Keratinocyte (primary cell): ENCODE measurements at regions not wholly inside any gene's neighbourhood (a gene's known extent, or its start where the extent isn't known, plus 50 kb on each side); places are given as distances from the start of the nearest gene placed in this dataset.
A peak's percentile ranks its signal among the peaks of the same experiment; 100 is the strongest.
"Not testable (repeated sequence)": the region's sequence is repeated elsewhere in the genome, so short reads cannot be mapped to it uniquely, and the experiment has no call there.

Experiments used
- DNase-seq: peaks from one replicate; pipeline ENCODE4 v3.0.0-alpha.2; 2011; ENCODE audit warnings: low read depth, missing footprints, low spot score
- FAIRE-seq: peaks from 2 replicates; lab custom pipeline; 2011; peaks lifted over from hg19 to GRCh38; lab: Jason Lieb, UNC
- H2AFZ ChIP-seq: 2 replicates; pipeline ENCODE4 v1.6.0; 2012; ENCODE audit warnings: low read length, control low read depth, inconsistent platforms; ENCODE audit not compliant: control insufficient read depth
- H3K27ac ChIP-seq: 2 replicates; pipeline ENCODE4 v1.5.1; 2011; ENCODE audit warnings: low read length; ENCODE audit not compliant: control insufficient read depth, insufficient read depth
- H3K27me3 ChIP-seq: 3 replicates; pipeline ENCODE4 v1.6.0; 2011; ENCODE audit warnings: low read length; ENCODE audit not compliant: control insufficient read depth, insufficient read depth; ENCODE audit errors: extremely low read depth
- H3K36me3 ChIP-seq, 2 experiments: 2 replicates in 1 of 2; 3 replicates in 1 of 2; pipeline ENCODE4 v1.5.1; 2011; ENCODE audit warnings: low read length in 2 of 2, mild to moderate bottlenecking in 1 of 2; ENCODE audit not compliant: control insufficient read depth in 2 of 2, insufficient read depth in 2 of 2; ENCODE audit errors: extremely low read depth in 1 of 2
- H3K4me1 ChIP-seq: 3 replicates; pipeline ENCODE4 v1.5.1; 2011; ENCODE audit warnings: low read length; ENCODE audit not compliant: control insufficient read depth, insufficient read depth; ENCODE audit errors: extremely low read depth
- H3K4me2 ChIP-seq: 3 replicates; pipeline ENCODE4 v1.6.0; 2011; ENCODE audit warnings: low read depth, low read length; ENCODE audit not compliant: control insufficient read depth, insufficient read depth; ENCODE audit errors: extremely low read depth
- H3K4me3 ChIP-seq, 3 experiments: fragments of 200-600 bp in 1 of 3; sonication (generic) in 1 of 3; 2 replicates in 2 of 3; 3 replicates in 1 of 3; pipeline ENCODE4 v1.5.1; 2011 to 2016; ENCODE audit warnings: low read length in 3 of 3, mild to moderate bottlenecking in 3 of 3, control low read depth in 2 of 3, inconsistent platforms in 1 of 3, low read depth in 1 of 3, mixed read lengths in 1 of 3, mixed run types in 1 of 3, moderate library complexity in 1 of 3; ENCODE audit not compliant: control insufficient read depth in 2 of 3, insufficient read depth in 2 of 3; ENCODE audit errors: extremely low read depth in 1 of 3
- H3K79me2 ChIP-seq: 2 replicates; pipeline ENCODE4 v1.6.0; 2012; ENCODE audit warnings: low read length; ENCODE audit not compliant: control insufficient read depth, insufficient read depth
- H3K9ac ChIP-seq: 3 replicates; pipeline ENCODE4 v1.6.0; 2011; ENCODE audit warnings: low read length; ENCODE audit not compliant: control insufficient read depth, insufficient read depth; ENCODE audit errors: extremely low read depth
- H3K9me1 ChIP-seq: 3 replicates; pipeline ENCODE4 v1.6.0; 2011; ENCODE audit warnings: low read length; ENCODE audit not compliant: control insufficient read depth, insufficient read depth; ENCODE audit errors: extremely low read depth
- H3K9me3 ChIP-seq: 2 replicates; pipeline ENCODE4 v1.5.1; 2012; ENCODE audit warnings: low read depth, low read length; ENCODE audit not compliant: control insufficient read depth
- H4K20me1 ChIP-seq: 3 replicates; pipeline ENCODE4 v1.6.0; 2011; ENCODE audit warnings: low read length; ENCODE audit not compliant: control insufficient read depth, insufficient read depth; ENCODE audit errors: extremely low read depth
- dilution Hi-C: fragments of 300-500 bp; cut with MboI; formaldehyde crosslinking; loops from one replicate; pipeline ENCODE4 v1.7.0; 2020; ENCODE audit warnings: low sequenced_read_pairs; ENCODE audit not compliant: extremely low pct_ligation_motif_present

DNA sequence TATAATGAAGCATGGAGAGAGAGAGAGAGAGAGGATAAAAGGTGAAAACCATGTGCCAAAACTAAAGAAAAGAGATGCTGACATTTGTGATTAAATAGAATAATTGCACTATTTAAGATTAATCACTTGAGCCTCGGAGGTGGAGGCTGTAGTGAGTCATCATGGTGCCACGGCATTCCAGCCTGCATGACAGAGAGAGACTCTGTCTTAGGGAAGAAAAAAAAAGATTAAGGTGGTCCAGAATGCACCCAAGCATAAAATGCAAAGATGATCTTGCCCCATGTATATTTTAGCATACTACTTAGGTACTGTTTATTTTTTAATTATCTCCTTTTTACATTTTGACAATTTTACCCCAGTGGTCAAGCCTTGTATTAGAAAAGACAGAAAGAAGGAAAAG is 742.5 kb downstream of the SPATA31A1 start:
- H4K20me1 ChIP-seq, H3K4me1 ChIP-seq, H2AFZ ChIP-seq, H3K4me3 ChIP-seq, FAIRE-seq, H3K27me3 ChIP-seq, dilution Hi-C loops, H3K4me2 ChIP-seq, DNase-seq, H3K9me1 ChIP-seq, H3K9me3 ChIP-seq, H3K9ac ChIP-seq, H3K79me2 ChIP-seq, H3K36me3 ChIP-seq, H3K27ac ChIP-seq: not testable (repeated sequence)

DNA sequence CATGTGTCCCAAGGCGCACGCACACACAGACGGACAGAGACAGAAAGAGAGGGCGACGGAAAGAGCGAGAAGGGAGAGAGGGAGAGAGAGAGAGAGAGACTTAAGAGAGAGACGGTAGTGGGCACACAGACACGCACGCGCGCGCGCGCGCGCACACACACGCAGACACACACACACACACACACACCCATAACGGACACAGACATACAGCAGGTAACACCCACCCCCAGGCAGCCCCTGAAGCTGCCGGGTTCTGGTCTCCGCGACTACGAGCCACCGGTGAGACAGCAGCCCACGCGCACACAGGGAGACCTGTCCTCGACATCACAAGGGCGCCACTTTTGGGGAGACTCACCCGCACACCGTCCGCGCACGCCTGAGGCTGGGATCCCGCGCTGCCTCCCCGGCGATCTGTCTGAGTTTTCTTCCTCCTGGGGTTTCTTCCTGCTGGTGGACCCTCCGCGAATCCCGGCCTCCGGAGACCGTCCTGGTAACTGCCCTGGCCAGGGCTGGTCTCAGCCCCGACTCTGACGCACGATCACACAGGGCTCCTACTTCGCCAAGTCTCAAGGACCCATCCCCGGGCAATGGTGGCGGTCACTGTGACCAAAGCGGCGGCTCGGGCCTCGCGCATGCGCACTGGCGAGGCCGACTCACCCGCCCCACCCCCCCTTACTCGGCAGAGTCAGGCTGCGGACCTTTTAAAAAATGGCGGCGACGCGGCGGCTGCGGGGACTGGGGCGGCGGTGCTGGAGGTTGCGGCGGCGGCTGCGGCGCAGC is 750.7 kb downstream of the SPATA31A1 start:
- H3K27me3 ChIP-seq, H3K9me3 ChIP-seq, FAIRE-seq, H4K20me1 ChIP-seq, H3K27ac ChIP-seq, H3K4me1 ChIP-seq, DNase-seq, dilution Hi-C loops, H3K4me2 ChIP-seq, H3K9me1 ChIP-seq, H3K79me2 ChIP-seq, H3K36me3 ChIP-seq: not testable (repeated sequence)
- Histone ChIP-seq H3K9ac (peak overlapping the region; percentile 66), H3K4me3 (peak overlapping the region in 2 of 3 experiments; percentile 27 to 38), H2AFZ (peak overlapping the region; percentile 71)

GRCh38 chr9:40106783-40107248 is 751.3 kb downstream of the SPATA31A1 start:
- H3K4me1 ChIP-seq, H3K4me3 ChIP-seq, H3K36me3 ChIP-seq, DNase-seq, H3K79me2 ChIP-seq, H3K9me1 ChIP-seq, H4K20me1 ChIP-seq, H3K9me3 ChIP-seq, H3K27me3 ChIP-seq, H3K4me2 ChIP-seq, dilution Hi-C loops, FAIRE-seq, H3K27ac ChIP-seq, H2AFZ ChIP-seq, H3K9ac ChIP-seq: not testable (repeated sequence)

- H3K79me2 ChIP-seq, FAIRE-seq, DNase-seq, H3K9ac ChIP-seq, H3K9me1 ChIP-seq, H3K4me2 ChIP-seq, H2AFZ ChIP-seq, H3K27me3 ChIP-seq, H3K9me3 ChIP-seq, H3K27ac ChIP-seq, H3K4me3 ChIP-seq, H3K36me3 ChIP-seq, H4K20me1 ChIP-seq, H3K4me1 ChIP-seq, dilution Hi-C loops: not testable (repeated sequence)
These were observed 751.8 kb downstream of the SPATA31A1 start for GRCh38 chr9:40107251-40107650.

- DNase-seq, H3K4me3 ChIP-seq, FAIRE-seq, H3K4me1 ChIP-seq, H3K9me1 ChIP-seq, H4K20me1 ChIP-seq, H3K9me3 ChIP-seq, H3K27me3 ChIP-seq, H2AFZ ChIP-seq, dilution Hi-C loops, H3K4me2 ChIP-seq, H3K9ac ChIP-seq, H3K36me3 ChIP-seq, H3K79me2 ChIP-seq, H3K27ac ChIP-seq: not testable (repeated sequence)
These were observed 753.0 kb downstream of the SPATA31A1 start for GRCh38 chr9:40108465-40108864.
